HepG2 (cell line): ENCODE measurements at regions not wholly inside any gene's neighbourhood (a gene's known extent, or its start where the extent isn't known, plus 50 kb on each side); places are given as distances from the start of the nearest gene placed in this dataset.

ENCODE experiments used
- ATAC-seq: fragments of 200-7000 bp; cut with Tn5 transposase; 3 replicates; pipeline ENCODE4 v1.9.1; 2020; ENCODE audit warnings: mild to moderate bottlenecking, moderate library complexity
- BruUV-seq: library from RNA; stranded (reverse); fragments of 400-500 nt; replicated peaks from 2 replicates; lab custom pipeline; 2021; lab: Mats Ljungman, UMichigan
- CTCF ChIA-PET: fragments of 300-600 bp; formaldehyde crosslinking; extraction: SDS; loops from one replicate; lab custom pipeline; 2021; ENCODE audit warnings: low total read pairs, inconsistent platforms, low intra/inter-chr PET ratio; lab: Yijun Ruan, JAX
- POLR2A ChIA-PET: fragments of 350-600 bp; sonication (Branson Sonifier 250); formaldehyde crosslinking; loops from one replicate; lab custom pipeline; 2020; ENCODE audit warnings: antibody characterized with exemption, inconsistent platforms; lab: Yijun Ruan, JAX
- DNase-seq: peaks from one replicate; pipeline ENCODE4 v3.0.0-alpha.2; 2015; ENCODE audit warnings: low spot score
- FAIRE-seq: peaks from 3 replicates; lab custom pipeline; 2011; peaks lifted over from hg19 to GRCh38; lab: Jason Lieb, UNC
- H2AFZ ChIP-seq: one replicate; pipeline ENCODE4 v1.6.1; 2011; ENCODE audit warnings: low read length, inconsistent platforms
- H3K27ac ChIP-seq: fragments of 300-600 bp; 3 replicates; pipeline ENCODE4 v1.8.0; 2011; ENCODE audit warnings: mixed run types, mild to moderate bottlenecking, mixed read lengths, low read length, inconsistent platforms; ENCODE audit not compliant: insufficient read depth; ENCODE audit errors: extremely low read length
- H3K27me3 ChIP-seq, 2 experiments: fragments of 200-600 bp in 1 of 2; 2 replicates in 1 of 2; 3 replicates in 1 of 2; pipeline versions ENCODE4 v1.6.0 to v1.8.0; 2011; ENCODE audit warnings: low read length in 2 of 2, mild to moderate bottlenecking in 2 of 2, moderate library complexity in 2 of 2, inconsistent platforms in 1 of 2; ENCODE audit not compliant: insufficient read depth in 2 of 2, control insufficient read depth in 1 of 2
- H3K36me3 ChIP-seq, 2 experiments: fragments of 200-600 bp in 1 of 2; replicated peaks in 1 of 2; 2 replicates in 1 of 2; 3 replicates in 1 of 2; pipeline versions ENCODE4 v1.5.1 to v1.8.0; 2011; ENCODE audit warnings: low read length in 2 of 2, inconsistent platforms in 1 of 2; ENCODE audit not compliant: insufficient read depth in 2 of 2, control insufficient read depth in 1 of 2
- H3K4me1 ChIP-seq: 2 replicates; pipeline ENCODE4 v1.5.1; 2012; ENCODE audit warnings: low read length, inconsistent platforms; ENCODE audit not compliant: insufficient read depth
- H3K4me2 ChIP-seq: 2 replicates; pipeline ENCODE4 v1.6.0; 2011; ENCODE audit warnings: low read depth, low read length, inconsistent platforms
- H3K4me3 ChIP-seq, 3 experiments: fragments of 200-600 bp in 1 of 3; sonication (generic), shearing (Covaris generic) in 1 of 3; replicated peaks in 1 of 3; 2 replicates each; pipeline ENCODE4 v1.5.1; 2011 to 2016; ENCODE audit warnings: low read length in 3 of 3, inconsistent platforms in 2 of 3, low read depth in 2 of 3, mild to moderate bottlenecking in 2 of 3, control low read depth in 1 of 3, mixed read lengths in 1 of 3; ENCODE audit not compliant: insufficient read depth in 1 of 3
- H3K79me2 ChIP-seq: one replicate; pipeline ENCODE4 v1.6.1; 2011; ENCODE audit warnings: low read length, inconsistent platforms; ENCODE audit not compliant: insufficient read depth
- H3K9ac ChIP-seq: 2 replicates; pipeline ENCODE4 v1.6.0; 2011; ENCODE audit warnings: mild to moderate bottlenecking, low read depth, low read length, inconsistent platforms; ENCODE audit not compliant: insufficient read depth
- H3K9me3 ChIP-seq: 2 replicates; pipeline ENCODE4 v1.5.1; 2012; ENCODE audit warnings: mild to moderate bottlenecking, low read length
- H4K20me1 ChIP-seq: 2 replicates; pipeline ENCODE4 v1.6.0; 2011; ENCODE audit warnings: inconsistent platforms, mild to moderate bottlenecking, low read length, moderate library complexity; ENCODE audit not compliant: insufficient read depth
- PCBP1 ChIP-seq: fragments of 200-400 bp; formaldehyde crosslinking; IDR thresholded peaks from 2 replicates; pipeline ENCODE4 v1.6.1; 2017; ENCODE audit warnings: mild to moderate bottlenecking, low read depth, low read length, borderline replicate concordance
- PHF8 ChIP-seq: sonication (generic); formaldehyde crosslinking; IDR thresholded peaks from 2 replicates; pipeline ENCODE4 v1.5.0; 2020; ENCODE audit warnings: missing genetic modification reagents
- SOX13 ChIP-seq, 3 experiments: fragments of 450-650 bp in 1 of 3; sonication (generic) in 1 of 3; formaldehyde crosslinking in 1 of 3; IDR thresholded peaks in 2 of 3; conservative IDR thresholded peaks in 1 of 3; 2 replicates each; pipeline versions ENCODE4 v1.5.0 to v1.6.1; 2016 to 2020; ENCODE audit warnings: antibody characterized with exemption in 1 of 3, mild to moderate bottlenecking in 1 of 3, missing compliant biosample characterization in 1 of 3, missing genetic modification reagents in 1 of 3, moderate library complexity in 1 of 3
- ZHX1 ChIP-seq: sonication (generic); formaldehyde crosslinking; IDR thresholded peaks from 2 replicates; pipeline ENCODE4 v1.8.1; 2022; ENCODE audit warnings: low read depth, mild to moderate bottlenecking, missing genetic modification reagents
- ZNF263 ChIP-seq: sonication (generic); formaldehyde crosslinking; IDR thresholded peaks from 2 replicates; pipeline ENCODE4 v1.4.0; 2020; ENCODE audit warnings: missing genetic modification reagents
- ZNF292 ChIP-seq: sonication (generic); formaldehyde crosslinking; IDR thresholded peaks from 2 replicates; pipeline ENCODE4 v1.8.1; 2022; ENCODE audit warnings: mild to moderate bottlenecking, low read depth, missing genetic modification reagents, borderline replicate concordance
- ZNF354B ChIP-seq: sonication (generic); formaldehyde crosslinking; IDR thresholded peaks from 2 replicates; pipeline ENCODE4 v1.8.0; 2022; ENCODE audit warnings: mild to moderate bottlenecking, missing genetic modification reagents
- ZNF546 ChIP-seq: sonication (generic); formaldehyde crosslinking; conservative IDR thresholded peaks from 2 replicates; pipeline ENCODE4 v1.8.1; 2023; ENCODE audit warnings: mild to moderate bottlenecking, missing genetic modification reagents
- ZNF549 ChIP-seq: sonication (generic); formaldehyde crosslinking; IDR thresholded peaks from 2 replicates; pipeline ENCODE4 v1.5.0; 2020; ENCODE audit warnings: missing genetic modification reagents
- ZNF564 ChIP-seq: sonication (generic); formaldehyde crosslinking; IDR thresholded peaks from 2 replicates; pipeline ENCODE4 v1.8.1; 2023; ENCODE audit warnings: mild to moderate bottlenecking, missing genetic modification reagents
- WGBS: methylation state at CpG from one replicate; pipeline ENCODE4 v1.1.6; 2017; ENCODE audit warnings: low lambda C conversion rate; 5-methylcytosine and 5-hydroxymethylcytosine counted together
- in situ Hi-C: cut with HindIII; loops from 2 replicates; pipeline ENCODE4 v1.10.0; 2017; ENCODE audit warnings: low pct_unique_long_range_greater_than_20kb; ENCODE audit not compliant: extremely low pct_ligation_motif_present
- intact Hi-C: fragments of 100-400 bp; cut with micrococcal nuclease; formaldehyde crosslinking; loops from one replicate; pipeline ENCODE4 v1.10.0; 2022; ENCODE audit not compliant: unreplicated experiment

GRCh38 chr1:58156831-58157230 is 389.7 kb downstream of the OMA1 start:
- ATAC-seq (no peak), FAIRE-seq (no peak), DNase-seq (no peak)
- H3K36me3 ChIP-seq = no peaks in the 10 kb centered on the region
- H3K79me2 ChIP-seq = no peaks in the 10 kb centered on the region
- H3K4me1 ChIP-seq = no peaks in the 10 kb centered on the region
- CTCF ChIA-PET = no interaction called here
- TF ChIP-seq ZNF263 (CRISPR knock-in tag) = no peak
- TF ChIP-seq ZNF546 (CRISPR knock-in tag) = no peak
- TF ChIP-seq PHF8 (CRISPR knock-in tag) = no peak
- TF ChIP-seq ZNF564 (CRISPR knock-in tag) = no peak
- no peak for TF ChIP-seq ZHX1 (CRISPR knock-in tag)
- no peak for TF ChIP-seq PCBP1
- no peak for TF ChIP-seq ZNF354B (CRISPR knock-in tag)
- TF ChIP-seq SOX13 (IDR thresholded peaks at IDR 0.05) = no peak
- no peak for TF ChIP-seq SOX13 (CRISPR knock-in tag; conservative IDR thresholded peaks at IDR 0.05 in 1 of 2, IDR thresholded peaks at IDR 0.05 in 1 of 2)
- TF ChIP-seq ZNF549 (CRISPR knock-in tag) = no peak
- TF ChIP-seq ZNF292 (CRISPR knock-in tag) = no peak
- no peak overlapping the region for H3K4me3 ChIP-seq
- no peak overlapping the region for H3K4me2 ChIP-seq
- no peak overlapping the region for H3K9ac ChIP-seq
- no TSS peak for BruUV-seq
- H3K27ac ChIP-seq = no peak overlapping the region
- no peak overlapping the region for H2AFZ ChIP-seq
- in situ Hi-C loops (no loop called here), intact Hi-C loops (no loop called here)
- no peaks in the 10 kb centered on the region for H3K27me3 ChIP-seq
- WGBS = 10% methylated on average over 3 of the region's 3 CpGs
- POLR2A ChIA-PET = no interaction called here
- H3K9me3 ChIP-seq = no peaks in the 10 kb centered on the region
- no peaks in the 10 kb centered on the region for H4K20me1 ChIP-seq
